ENCODE measurements at regions not wholly inside any gene's neighbourhood (a gene's known extent, or its start where the extent isn't known, plus 50 kb on each side); places are given as distances from the start of the nearest gene placed in this dataset.

DNA sequence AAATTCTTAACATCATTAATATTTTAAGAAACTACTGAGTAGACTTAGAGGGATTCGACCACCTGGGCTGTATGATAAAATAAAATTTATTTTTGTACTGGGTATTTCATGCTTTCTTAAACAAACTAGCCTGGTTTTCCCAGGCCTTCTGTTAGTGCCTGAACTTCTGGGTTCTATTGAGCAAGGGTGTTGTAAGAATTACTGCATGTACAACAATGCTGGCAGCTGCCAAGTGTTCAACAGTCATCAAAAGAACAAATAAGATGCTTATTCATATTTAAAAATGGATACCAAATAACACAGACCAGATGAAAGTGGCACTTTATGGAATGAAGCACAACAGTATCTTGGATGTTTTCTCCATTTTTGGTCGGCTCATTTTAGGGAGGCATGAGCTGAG, 123.2 kb upstream of the FBXL7 start:
- TF ChIP-seq NFIC (IDR thresholded peaks at IDR 0.05) (no peak), CEBPB (IDR thresholded peaks at IDR 0.05) (no peak), TAF1 (IDR thresholded peaks at IDR 0.05; ENCODE audit: low read depth) (no peak), CREB1 (IDR thresholded peaks at IDR 0.05; ENCODE audit: low read depth) (no peak), TEAD4 (IDR thresholded peaks at IDR 0.05) (no peak), YY1 (IDR thresholded peaks at IDR 0.05; ENCODE audit: low read depth) (no peak), EGR1 (IDR thresholded peaks at IDR 0.05) (no peak), FOXM1 (IDR thresholded peaks at IDR 0.05; ENCODE audit: borderline replicate concordance, low read depth) (no peak), RAD21 (IDR thresholded peaks at IDR 0.05; ENCODE audit: low read depth) (no peak), EP300 (IDR thresholded peaks at IDR 0.05; ENCODE audit: borderline replicate concordance) (no peak), ZBTB7A (IDR thresholded peaks at IDR 0.05; ENCODE audit: low read depth) (no peak), TCF12 (IDR thresholded peaks at IDR 0.05; ENCODE audit: low read depth) (no peak)
- TF ChIP-seq, protein P1, sequence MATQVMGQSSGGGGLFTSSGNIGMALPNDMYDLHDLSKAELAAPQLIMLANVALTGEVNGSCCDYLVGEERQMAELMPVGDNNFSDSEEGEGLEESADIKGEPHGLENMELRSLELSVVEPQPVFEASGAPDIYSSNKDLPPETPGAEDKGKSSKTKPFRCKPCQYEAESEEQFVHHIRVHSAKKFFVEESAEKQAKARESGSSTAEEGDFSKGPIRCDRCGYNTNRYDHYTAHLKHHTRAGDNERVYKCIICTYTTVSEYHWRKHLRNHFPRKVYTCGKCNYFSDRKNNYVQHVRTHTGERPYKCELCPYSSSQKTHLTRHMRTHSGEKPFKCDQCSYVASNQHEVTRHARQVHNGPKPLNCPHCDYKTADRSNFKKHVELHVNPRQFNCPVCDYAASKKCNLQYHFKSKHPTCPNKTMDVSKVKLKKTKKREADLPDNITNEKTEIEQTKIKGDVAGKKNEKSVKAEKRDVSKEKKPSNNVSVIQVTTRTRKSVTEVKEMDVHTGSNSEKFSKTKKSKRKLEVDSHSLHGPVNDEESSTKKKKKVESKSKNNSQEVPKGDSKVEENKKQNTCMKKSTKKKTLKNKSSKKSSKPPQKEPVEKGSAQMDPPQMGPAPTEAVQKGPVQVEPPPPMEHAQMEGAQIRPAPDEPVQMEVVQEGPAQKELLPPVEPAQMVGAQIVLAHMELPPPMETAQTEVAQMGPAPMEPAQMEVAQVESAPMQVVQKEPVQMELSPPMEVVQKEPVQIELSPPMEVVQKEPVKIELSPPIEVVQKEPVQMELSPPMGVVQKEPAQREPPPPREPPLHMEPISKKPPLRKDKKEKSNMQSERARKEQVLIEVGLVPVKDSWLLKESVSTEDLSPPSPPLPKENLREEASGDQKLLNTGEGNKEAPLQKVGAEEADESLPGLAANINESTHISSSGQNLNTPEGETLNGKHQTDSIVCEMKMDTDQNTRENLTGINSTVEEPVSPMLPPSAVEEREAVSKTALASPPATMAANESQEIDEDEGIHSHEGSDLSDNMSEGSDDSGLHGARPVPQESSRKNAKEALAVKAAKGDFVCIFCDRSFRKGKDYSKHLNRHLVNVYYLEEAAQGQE (IDR thresholded peaks at IDR 0.05; ENCODE audit: low read depth) = no peak
- TF ChIP-seq, protein P2, sequence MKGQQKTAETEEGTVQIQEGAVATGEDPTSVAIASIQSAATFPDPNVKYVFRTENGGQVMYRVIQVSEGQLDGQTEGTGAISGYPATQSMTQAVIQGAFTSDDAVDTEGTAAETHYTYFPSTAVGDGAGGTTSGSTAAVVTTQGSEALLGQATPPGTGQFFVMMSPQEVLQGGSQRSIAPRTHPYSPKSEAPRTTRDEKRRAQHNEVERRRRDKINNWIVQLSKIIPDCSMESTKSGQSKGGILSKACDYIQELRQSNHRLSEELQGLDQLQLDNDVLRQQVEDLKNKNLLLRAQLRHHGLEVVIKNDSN (IDR thresholded peaks at IDR 0.05) = no peak
- TF ChIP-seq, protein P3, sequence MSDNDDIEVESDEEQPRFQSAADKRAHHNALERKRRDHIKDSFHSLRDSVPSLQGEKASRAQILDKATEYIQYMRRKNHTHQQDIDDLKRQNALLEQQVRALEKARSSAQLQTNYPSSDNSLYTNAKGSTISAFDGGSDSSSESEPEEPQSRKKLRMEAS (IDR thresholded peaks at IDR 0.05) = no peak

DNA sequence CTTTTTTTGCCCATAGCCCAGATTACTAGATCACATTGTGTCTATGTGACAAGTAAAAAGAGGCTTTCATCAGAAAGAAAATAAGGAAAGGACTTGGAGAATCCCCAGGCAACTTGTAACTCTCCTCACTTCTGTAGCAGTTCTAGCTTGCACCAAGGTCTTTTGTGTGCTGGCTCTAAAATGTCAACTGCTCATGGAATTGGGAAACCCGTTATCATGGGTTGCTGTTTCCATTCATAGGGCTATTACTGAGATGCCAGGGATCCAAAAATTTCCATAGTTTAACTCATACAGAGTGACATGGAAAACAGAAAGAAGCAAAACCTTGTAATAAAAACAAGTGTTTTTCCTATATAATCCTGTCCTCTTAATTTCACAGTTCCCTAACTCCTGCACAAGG, 123.9 kb upstream of the FBXL7 start:
- TF ChIP-seq TEAD4 (IDR thresholded peaks at IDR 0.05) (no peak), TCF12 (IDR thresholded peaks at IDR 0.05; ENCODE audit: low read depth) (no peak), EGR1 (IDR thresholded peaks at IDR 0.05) (no peak), ZBTB7A (IDR thresholded peaks at IDR 0.05; ENCODE audit: low read depth) (no peak), CEBPB (IDR thresholded peaks at IDR 0.05) (no peak), CREB1 (IDR thresholded peaks at IDR 0.05; ENCODE audit: low read depth) (no peak), EP300 (IDR thresholded peaks at IDR 0.05; ENCODE audit: borderline replicate concordance) (no peak)

DNA sequence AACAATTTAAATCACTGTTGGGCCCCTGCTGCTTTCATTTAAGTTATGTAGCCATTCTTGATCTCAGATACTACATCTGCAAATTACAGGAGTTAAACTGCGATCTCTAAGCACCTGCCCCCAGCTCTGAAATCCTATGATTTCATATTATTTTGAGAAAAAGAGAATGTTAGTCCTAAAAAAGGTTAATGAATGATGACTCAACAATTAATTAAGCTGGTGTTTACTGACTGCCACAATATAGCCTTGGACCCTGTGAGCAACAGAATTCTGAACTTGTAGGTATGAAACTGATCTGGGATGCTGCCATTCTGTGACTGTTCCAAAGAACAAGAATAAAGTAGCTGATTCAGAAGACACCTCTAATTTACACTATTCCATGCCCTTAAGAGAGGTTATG, 124.4 kb upstream of the FBXL7 start:
- TF ChIP-seq ZBTB7A (IDR thresholded peaks at IDR 0.05; ENCODE audit: low read depth) (no peak), EP300 (IDR thresholded peaks at IDR 0.05; ENCODE audit: borderline replicate concordance) (no peak), NFIC (IDR thresholded peaks at IDR 0.05) (no peak), YY1 (IDR thresholded peaks at IDR 0.05; ENCODE audit: low read depth) (no peak), FOXM1 (IDR thresholded peaks at IDR 0.05; ENCODE audit: borderline replicate concordance, low read depth) (no peak), CREB1 (IDR thresholded peaks at IDR 0.05; ENCODE audit: low read depth) (no peak), CEBPB (IDR thresholded peaks at IDR 0.05) (no peak), TAF1 (IDR thresholded peaks at IDR 0.05; ENCODE audit: low read depth) (no peak)
- TF ChIP-seq, protein P1 (IDR thresholded peaks at IDR 0.05; ENCODE audit: low read depth) = no peak
- TF ChIP-seq, protein P3 (IDR thresholded peaks at IDR 0.05) = no peak
- TF ChIP-seq, protein P2 (IDR thresholded peaks at IDR 0.05) = no peak

DNA sequence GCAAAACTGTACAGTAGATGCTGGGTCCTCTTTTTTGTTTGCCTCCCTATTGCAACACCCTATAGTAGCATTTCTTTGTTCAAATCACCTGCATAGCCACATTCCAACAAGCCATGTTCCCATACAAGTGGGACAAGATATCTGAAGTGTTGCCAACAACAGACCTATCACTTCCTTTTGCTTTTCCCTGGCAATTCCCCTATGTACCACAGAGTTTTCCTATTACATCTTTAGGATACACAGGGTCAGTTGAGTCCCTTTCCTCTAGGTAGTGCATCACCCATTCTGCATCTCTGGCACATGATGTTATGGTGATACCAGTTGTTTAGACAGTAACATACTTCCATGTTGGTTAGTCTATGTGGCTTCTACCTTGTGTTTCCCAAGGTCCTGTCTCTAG, 125.1 kb upstream of the FBXL7 start:
- TF ChIP-seq CEBPB (IDR thresholded peaks at IDR 0.05) = no peak

DNA sequence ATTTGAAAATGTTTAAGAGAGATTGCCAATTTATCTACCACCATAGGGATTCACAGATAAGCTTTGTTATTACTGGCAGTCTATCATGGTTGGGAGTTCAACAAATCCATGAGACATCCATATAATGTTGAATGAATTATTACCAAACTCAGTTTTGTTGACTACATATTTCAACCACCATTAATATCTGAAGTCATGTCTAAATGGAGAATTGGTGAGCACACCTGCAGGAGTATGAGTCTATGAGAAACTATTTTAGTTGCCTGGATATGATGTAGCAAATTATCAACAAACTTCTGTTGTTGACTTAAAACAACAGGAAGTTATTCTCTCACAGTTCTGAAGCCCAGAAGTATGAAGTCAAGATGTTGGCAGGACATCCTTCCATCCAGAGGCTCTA, 126.8 kb upstream of the FBXL7 start:
- TF ChIP-seq EGR1 (IDR thresholded peaks at IDR 0.05) = no peak
- TF ChIP-seq CEBPB (IDR thresholded peaks at IDR 0.05) = no peak
- TF ChIP-seq FOXM1 (IDR thresholded peaks at IDR 0.05; ENCODE audit: borderline replicate concordance, low read depth) = no peak

DNA sequence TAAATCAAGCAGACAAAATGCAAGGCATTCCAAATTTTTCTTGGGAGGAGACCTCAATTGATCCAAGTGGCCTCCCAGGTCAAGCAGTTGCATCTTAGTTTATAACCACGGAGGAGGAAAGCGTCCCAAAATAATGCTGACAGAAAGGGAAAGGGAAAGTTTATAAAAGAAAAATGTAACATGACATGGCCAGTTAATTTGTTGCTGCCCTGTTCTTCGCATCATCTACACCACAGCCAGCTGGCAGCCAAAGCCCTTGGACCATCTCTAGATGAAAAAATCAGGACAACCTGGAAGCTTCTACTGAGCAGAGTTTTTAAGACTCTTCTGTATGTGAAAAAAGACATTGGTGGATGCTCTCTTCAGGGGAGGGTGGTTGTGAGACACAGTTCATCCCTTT, 128.8 kb upstream of the FBXL7 start:
- TF ChIP-seq CEBPB (IDR thresholded peaks at IDR 0.05) = no peak
- no peak for TF ChIP-seq TEAD4 (IDR thresholded peaks at IDR 0.05)
- TF ChIP-seq NFIC (IDR thresholded peaks at IDR 0.05) = no peak
- TF ChIP-seq, protein P1 (IDR thresholded peaks at IDR 0.05; ENCODE audit: low read depth) = no peak
- TF ChIP-seq EGR1 (IDR thresholded peaks at IDR 0.05) = no peak
- no peak for TF ChIP-seq FOXM1 (IDR thresholded peaks at IDR 0.05; ENCODE audit: borderline replicate concordance, low read depth)

Measured in Ishikawa (cell line).